Testis (tissue), 2 donors: ENCODE measurements at regions not wholly inside any gene's neighbourhood (a gene's known extent, or its start where the extent isn't known, plus 50 kb on each side); places are given as distances from the start of the nearest gene placed in this dataset.

Source experiments
- POLR2A ChIP-seq: fragments of 450-650 bp; IDR thresholded peaks from one replicate; pipeline ENCODE4 v1.6.1; 2017; ENCODE audit warnings: antibody characterized with exemption, mild to moderate bottlenecking, moderate library complexity
- TF ChIP-seq, protein P1 (sequence below), 3 experiments: fragments of 450-650 bp in 2 of 3; fragments of 200-600 bp in 1 of 3; sonication (generic) in 1 of 3; IDR thresholded peaks; one replicate each; pipeline ENCODE4 v1.5.1; 2016 to 2019; ENCODE audit warnings: antibody characterized with exemption in 3 of 3, mild to moderate bottlenecking in 2 of 3, moderate library complexity in 1 of 3

DNA sequence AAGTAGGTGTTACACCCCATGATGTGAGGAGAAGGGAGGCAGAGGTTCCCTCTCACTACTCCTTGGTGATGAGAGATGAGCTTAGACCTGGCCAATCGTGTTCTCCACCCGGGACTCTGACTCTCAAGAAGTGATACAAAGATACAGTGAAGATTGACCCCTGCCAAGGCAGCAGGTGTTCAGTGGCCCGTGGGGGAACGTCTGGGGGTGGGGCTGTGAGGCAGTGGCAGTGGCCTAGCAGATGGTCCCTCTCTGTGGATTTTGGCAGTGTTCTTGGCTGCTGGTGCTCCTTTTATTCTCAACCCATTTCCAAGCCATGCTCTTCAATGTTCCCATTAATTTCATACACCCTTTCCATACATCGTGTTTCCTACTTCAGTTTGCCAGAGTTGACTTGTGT is 120.4 kb upstream of the NEDD4L start:
- TF ChIP-seq, protein P1, sequence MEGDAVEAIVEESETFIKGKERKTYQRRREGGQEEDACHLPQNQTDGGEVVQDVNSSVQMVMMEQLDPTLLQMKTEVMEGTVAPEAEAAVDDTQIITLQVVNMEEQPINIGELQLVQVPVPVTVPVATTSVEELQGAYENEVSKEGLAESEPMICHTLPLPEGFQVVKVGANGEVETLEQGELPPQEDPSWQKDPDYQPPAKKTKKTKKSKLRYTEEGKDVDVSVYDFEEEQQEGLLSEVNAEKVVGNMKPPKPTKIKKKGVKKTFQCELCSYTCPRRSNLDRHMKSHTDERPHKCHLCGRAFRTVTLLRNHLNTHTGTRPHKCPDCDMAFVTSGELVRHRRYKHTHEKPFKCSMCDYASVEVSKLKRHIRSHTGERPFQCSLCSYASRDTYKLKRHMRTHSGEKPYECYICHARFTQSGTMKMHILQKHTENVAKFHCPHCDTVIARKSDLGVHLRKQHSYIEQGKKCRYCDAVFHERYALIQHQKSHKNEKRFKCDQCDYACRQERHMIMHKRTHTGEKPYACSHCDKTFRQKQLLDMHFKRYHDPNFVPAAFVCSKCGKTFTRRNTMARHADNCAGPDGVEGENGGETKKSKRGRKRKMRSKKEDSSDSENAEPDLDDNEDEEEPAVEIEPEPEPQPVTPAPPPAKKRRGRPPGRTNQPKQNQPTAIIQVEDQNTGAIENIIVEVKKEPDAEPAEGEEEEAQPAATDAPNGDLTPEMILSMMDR (IDR thresholded peaks at IDR 0.05) = no peak
- TF ChIP-seq POLR2A = no peak
